ENCODE measurements at regions not wholly inside any gene's neighbourhood (a gene's known extent, or its start where the extent isn't known, plus 50 kb on each side); places are given as distances from the start of the nearest gene placed in this dataset.

DNA sequence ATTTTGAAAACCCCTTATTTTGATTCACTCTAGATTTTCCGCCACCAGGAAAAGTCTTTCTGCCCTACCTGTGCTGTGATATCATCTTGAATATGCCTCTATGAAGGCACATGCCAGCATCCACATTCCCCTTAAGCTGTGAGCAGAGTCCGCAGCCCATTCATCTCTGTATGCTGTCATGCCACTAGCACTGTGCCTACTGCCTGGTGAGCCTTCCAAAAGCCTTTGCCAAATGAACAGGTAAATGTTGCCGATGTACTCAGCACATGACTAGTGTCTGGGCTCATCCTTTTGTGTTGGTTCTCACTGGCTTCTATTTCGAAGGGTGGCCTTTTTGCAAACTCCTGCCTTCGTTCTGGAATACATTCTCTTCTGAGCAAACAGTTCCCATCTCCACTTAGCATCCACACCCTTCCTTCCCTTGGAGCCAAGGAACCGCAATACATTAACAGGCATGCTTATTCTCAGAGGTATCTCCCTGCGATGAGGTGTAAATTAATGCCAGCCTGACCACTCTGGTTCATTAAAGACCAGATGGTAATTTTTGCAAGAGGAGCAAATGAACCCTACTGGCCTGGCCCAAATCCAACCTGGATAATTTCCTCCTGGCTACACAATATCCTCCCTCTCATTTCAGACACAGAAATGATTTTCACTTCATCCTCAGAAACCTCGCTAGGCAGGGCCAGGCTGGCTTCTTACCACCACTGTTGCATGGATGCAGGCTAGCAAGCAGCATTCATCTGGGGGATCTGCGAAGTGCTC is 339.7 kb upstream of the NFE2L3 start:
- no peak for DNase-seq (ENCODE audit: low read depth in 2 of 2)

DNA sequence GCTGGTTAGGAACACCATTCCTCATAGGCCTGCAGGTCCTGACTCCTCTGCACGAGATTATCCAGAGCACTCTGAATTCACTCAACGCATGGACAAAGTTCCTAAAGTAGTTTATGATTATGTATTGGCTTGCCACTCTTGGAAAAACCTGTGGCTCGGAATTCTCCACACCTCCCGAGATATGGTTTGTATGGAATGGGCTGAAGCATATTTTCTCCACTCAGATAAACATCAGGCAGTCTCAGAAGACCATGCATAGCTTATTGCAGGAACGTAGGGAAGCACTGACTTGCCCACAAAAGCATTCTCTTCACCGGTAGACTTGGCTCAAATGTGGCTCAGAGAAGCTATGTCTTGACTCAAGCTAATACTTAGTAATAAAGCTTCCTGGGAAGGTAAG is 338.6 kb upstream of the NFE2L3 start:
- DNase-seq (ENCODE audit: low read depth in 2 of 2) = no peak

DNA sequence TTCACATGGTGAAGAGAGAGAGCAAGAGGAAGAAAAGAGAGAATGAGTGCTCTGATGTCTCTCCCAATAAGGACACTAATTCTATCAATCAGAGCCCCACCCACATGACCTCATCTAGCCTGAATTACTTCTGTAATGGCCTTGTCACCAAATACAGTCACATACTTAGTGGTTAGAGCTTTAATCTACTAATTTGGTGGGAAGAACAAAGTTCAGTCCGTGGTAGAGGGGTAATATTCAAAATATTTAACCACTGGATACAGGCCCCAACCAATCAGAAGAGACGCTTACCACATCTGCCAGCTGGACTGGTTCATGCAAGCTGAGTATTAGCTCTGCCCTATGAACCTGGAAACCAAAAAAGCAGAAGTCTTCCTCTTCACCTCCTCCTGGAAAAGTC is 336.3 kb upstream of the NFE2L3 start:
- DNase-seq (ENCODE audit: low read depth in 2 of 2) = no peak

DNA sequence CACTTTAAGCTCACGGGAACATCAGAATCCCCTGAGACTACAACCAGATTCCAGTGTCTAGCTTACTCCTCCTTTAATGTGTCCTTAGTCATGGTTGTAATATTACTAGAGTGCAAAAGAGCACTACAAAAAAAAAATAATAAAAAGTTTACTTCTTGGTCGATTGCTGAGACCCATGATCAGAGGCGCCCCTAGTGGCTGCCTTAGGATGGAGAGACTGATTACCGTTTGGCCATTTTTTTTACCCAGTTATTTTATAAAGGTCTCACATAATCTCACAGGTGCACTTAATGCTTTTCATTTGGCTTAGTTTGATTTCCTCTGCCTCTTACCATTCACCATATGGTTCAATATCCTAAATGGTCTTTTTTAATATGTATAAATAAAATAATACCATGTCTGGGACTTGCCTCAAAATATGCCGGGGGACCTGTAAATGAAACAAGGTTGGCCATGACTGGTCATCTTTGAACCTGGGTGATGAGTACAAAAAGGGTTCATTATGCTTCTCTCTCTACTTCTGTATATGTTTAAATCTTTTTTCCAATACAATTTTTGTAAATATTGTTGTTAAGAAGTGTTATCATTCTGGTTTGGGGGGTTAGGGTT is 331.5 kb upstream of the NFE2L3 start:
- no peak for DNase-seq (ENCODE audit: low read depth in 2 of 2)

DNA sequence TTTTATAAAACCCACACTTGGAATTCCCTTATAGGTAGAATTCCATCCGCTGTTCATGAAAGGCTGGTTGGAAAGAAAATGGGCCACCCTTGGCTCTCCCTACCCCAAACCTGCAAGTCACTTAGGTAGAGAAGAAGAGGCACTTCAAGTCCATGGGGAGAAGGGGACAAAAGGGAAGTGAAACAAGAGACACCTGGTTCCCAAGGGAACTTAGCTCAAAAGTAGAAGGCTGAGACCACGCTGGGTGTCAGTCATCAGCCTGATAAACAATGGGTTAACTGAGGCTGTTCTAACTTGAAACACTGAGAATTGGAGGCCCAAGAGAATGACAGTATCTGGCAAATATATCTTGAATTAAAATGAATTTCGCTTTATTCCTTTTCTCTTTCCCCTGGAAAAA is 330.8 kb upstream of the NFE2L3 start:
- no peak for DNase-seq (ENCODE audit: low read depth in 2 of 2)

DNA sequence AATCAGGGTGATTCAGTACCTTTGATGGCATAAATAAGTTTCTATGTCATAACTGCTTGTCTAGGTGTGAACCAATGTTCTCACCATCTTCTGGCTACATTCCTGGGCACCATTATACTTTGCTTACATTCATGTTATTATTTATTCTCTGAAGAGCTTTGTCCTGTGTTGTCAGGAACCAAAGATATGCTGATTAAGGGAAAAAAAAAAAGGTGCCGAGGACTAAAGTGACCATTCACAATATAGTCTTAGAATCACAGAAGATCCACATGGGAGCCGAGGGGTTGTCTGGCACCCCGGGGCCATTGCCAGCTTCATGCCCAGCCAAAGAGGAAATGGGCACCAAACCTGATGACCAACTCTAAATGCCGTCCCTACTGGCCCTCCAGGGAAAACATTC is 329.2 kb upstream of the NFE2L3 start:
- DNase-seq (ENCODE audit: low read depth in 2 of 2) = no peak

DNA sequence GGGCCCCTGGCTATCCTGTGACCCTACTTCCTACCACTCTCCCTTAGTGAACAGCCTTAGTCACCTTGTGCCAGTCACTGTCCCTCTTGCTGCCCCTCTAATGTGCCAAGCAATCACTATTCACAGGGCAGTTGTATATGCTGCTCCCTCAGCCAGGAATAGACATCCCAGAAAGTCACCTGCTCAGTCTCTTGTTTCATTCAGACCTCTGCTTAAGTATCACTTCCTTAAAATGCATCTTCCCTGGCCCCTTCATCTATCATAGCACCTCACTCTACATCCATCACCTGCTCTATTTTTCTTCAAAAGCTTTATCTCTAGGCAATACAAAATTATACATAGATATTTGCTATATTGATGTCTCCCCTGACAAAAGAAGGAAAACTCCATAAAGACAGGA is 328.4 kb upstream of the NFE2L3 start:
- no peak for DNase-seq (ENCODE audit: low read depth in 2 of 2)

DNA sequence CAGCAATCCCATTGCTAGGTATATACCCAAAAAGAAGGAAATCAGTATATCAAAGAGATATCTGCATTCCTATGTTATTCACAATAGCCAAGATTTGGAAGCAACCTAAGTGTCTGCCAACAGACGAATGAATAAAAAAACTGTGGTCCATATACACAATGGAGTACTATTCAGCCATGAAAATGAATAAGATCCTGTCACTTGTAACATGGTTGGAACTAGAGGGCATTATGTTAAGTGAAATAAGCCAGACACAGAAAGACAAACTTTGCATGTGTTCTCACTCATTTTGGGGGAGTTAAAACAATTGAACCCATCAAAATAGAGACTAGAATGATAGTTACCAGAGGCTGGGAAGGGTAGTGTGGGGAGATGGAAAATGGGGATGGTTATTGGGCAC is 323.5 kb upstream of the NFE2L3 start:
- DNase-seq (ENCODE audit: low read depth in 2 of 2) = no peak

DNA sequence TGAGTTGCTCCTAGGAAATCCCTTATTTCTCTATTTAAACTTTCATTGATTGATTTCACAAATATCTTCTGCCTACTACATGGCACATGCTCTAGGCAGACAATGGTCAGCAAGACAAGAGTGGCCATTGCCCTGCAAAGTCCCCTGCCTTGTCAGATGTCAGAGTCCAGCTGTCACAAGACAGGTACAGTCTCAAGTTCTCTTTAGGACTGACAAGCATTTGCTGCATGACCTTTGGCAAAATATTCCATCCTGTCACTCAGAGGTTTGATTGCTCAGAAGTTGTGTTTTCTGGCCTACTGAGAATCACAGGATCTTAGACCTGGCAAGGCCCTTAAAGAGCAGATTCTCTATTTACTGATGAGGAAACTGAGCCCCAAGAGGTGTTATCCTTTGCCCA is 322.3 kb upstream of the NFE2L3 start:
- no peak for DNase-seq (ENCODE audit: low read depth in 2 of 2)

DNA sequence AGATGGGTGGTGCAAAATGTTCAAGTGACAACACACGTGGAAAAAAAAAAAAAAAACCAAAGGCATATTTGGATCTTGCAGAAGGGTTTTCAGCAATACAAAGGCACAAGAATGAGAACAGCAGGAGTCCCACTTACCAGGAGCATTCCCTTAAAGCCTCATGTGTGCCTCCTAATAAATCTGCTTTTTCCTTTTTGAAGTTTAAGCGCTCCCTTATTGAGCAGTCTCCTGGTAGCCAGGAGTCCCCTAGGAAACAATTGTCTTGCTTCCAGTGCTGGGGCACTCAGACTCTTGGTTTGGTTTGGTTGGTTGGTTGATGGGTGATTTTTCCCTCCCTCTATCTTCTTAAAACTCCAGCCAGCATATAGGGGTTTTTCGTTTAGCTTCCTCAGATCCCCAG is 321.8 kb upstream of the NFE2L3 start:
- DNase-seq (ENCODE audit: low read depth in 2 of 2) = no peak

DNA sequence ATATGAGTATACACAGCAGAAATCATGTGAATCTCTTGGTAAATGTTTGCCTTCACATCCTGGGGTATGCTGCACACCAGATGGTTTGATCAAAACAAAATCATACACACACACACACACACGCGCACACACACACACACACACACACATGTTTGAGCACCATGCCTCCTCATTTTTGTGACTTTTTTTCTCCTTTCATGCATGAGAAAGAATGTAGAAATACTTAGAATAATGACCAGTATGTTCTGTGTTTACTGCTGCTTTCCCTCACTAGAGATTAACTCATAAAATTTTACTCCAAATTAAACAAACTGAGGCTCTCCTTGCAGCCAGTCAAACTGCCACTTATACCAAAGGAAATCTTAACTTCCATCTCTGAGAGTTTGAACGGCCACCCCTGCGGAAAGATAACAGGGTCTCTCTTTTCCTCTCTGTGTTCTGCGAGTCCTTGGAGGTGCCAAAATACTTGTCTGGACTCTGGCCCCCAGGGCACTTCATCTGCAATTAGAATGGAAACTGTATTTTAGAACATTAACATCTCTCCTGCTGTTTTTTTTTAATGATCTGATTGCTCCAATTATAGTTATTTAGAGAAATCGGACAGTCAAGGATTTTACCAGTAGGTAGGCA is 320.8 kb upstream of the NFE2L3 start:
- DNase-seq (ENCODE audit: low read depth in 2 of 2) = no peak

DNA sequence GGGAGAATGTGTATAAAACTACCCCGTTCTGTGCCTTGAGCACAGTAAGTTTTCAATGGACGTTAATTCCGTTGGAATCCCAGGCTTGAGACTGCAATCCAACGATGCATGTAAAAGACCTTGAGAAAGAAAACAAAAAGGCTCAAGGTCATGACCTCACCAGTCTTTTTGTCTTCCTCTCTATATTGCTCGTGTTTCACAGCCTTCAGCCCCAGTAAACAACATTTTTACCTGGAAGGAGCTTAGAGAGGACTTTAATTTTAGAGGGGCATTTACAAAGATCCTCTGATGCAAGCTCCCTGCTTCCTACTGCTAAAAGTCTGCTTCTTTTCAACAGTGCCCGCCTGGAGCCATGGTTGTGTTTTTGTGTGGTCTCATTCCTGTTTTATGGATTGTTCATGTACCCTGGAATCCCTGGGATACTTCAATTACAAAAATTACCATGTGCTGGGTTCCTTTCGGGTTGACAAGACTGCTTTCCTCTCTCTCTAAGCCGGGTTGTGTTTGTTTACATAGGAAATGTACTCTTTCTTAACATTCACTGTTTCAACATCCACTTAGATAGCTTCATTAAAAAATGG is 320.1 kb upstream of the NFE2L3 start:
- no peak for DNase-seq (ENCODE audit: low read depth in 2 of 2)

DNA sequence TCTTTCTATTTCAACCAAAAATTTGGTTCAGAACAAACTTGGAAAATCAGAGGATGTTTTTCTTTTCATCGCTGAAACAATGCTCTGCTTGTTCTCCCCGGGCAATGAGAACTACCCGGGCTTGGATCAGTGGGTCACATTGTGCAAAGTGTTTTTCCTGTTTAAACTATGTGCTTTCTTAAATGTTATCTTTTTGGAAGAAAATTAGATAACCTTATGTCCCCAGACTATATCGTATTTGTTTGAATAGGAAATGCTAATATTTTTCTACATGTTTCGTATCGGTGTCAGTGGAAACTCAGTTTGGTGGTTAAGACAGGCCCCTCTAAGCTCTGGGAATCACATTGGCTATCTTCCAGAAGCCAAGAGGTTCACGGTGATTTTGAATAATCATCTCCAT is 319.5 kb upstream of the NFE2L3 start:
- no peak for DNase-seq (ENCODE audit: low read depth in 2 of 2)

DNA sequence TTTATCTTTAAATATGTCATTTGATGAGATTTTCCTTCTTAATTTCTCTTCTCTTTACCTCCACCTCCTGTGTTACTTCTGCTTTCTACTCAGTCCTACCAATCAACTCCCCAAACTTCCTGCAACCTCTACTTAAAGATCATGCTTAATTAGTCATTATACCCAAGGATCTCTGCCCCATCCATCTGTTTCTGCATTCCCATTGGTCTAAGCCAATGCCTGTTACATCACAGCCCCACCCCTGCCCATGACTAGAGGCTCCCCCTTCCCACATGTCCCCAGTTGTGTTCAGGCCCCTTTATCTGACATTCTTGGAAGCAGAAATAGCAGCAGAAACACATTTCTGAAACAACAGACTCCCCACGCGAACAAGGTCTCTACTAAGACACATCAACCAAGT is 319.1 kb upstream of the NFE2L3 start:
- DNase-seq (ENCODE audit: low read depth in 2 of 2) = no peak

DNA sequence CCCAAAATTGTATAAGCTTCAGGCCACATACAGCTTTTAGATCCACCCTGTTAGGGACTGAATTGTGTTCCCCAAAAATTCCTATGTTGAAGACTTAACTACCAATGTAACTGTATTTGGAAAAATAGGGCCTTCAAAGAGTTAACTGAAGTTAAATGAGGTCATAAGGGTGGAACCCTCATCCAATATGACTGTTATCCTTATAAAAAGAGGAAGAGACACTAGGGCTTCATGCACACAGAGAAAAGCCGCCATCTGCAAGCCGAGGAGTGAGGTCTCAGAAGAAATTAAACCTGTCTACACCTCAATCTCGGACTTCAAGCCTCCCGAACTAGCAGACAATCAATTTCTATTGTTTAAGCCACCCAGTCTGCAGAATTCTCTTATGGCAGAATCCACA is 317.9 kb upstream of the NFE2L3 start:
- DNase-seq (ENCODE audit: low read depth in 2 of 2) = no peak

DNA sequence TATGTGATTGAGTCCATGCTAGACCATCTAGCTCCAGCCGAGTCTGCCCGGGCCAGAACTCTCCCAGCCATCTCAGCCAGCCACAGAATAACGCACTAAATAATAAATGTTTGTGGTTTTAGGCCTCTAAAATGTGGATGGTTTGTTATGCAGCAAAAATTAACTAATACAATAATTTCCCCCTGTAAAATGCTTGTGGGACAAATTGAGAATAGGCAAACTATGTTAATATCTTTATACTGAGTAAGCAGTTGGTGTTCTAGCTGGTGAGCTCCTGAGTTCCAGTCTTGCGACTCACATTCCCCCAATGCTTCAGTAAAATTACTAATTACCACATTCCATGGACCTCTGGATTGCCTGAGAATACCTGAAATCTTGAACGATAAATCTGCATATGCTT is 316.8 kb upstream of the NFE2L3 start:
- no peak for DNase-seq (ENCODE audit: low read depth in 2 of 2)

DNA sequence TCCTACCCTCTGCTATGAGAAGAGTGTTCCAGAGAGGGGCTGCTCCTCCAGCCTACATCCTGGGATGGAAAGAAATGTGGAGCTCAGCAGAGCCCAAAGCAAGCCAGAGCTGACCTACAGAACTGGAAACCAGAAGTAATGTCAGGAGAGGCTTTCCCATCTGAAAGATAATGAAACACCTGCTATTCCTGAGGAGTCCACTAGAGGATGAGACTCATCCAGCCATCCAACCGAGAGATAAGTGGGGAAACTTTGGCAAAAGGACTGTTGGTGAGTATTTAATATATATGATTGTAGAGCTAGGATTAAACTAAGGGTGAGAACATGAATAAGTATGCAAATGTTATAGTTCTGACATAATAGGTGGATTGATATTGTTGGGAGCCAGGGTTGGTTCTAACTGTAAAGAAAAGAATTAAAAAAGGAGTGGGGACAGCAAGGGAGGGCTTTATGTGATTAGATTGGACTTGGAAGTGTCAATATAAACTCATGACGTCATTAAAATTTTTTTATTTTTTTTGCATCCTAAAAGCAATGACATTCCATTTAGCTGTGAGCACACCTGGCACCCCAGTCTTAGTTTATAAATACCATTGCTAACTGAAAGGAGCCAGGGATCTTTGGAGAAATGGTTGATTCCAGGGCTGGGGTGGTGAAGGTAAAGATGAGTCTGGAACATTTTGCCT is 312.8 kb upstream of the NFE2L3 start:
- no peak for DNase-seq (ENCODE audit: low read depth in 2 of 2)

DNA sequence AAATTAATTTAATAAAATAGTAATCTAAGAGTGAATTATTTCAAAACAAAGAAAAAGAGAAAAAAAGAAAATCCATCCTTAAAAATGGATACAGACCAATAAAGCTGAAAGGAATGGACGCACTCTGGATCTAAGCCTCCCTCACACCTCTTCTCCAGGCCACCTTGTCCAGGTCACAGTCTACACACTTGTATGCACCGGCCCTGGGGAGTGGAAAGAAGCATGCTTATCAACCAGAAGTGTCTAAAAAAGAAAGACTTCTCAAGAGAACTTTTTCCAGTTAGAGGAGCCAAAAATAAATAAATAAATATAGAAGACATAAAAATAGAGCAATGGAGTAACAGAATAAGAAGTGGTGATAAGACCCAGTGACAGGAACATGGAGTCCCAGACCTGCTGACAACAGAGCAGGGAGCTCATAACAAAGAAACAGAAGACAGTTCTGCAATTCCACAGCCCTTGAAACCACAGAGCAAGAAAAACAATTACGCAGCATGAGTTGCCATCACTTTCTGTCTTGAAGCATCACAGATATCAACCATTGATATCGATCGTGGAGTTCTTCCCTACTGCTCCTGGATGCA is 311.7 kb upstream of the NFE2L3 start:
- no peak for DNase-seq (ENCODE audit: low read depth in 2 of 2)

DNA sequence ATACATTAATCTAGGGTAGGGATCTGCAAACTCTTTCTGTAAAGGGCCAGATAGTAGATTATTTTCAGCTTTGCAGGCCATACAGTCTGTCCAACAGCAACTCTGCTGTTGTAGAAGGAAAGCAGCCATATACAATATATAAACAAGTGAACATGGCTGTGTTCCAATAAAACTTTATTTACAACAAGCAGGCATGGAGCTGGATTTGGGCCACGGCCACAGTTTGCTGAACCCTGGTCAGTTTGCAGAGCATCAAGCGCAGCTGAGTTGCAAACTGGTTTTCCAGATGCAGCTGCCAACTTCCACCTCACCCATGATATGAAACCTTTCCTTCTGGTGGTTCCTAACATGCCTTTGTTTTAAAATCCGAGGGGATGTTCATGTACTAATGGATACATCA is 310.4 kb upstream of the NFE2L3 start:
- DNase-seq (ENCODE audit: low read depth in 2 of 2) = no peak

DNA sequence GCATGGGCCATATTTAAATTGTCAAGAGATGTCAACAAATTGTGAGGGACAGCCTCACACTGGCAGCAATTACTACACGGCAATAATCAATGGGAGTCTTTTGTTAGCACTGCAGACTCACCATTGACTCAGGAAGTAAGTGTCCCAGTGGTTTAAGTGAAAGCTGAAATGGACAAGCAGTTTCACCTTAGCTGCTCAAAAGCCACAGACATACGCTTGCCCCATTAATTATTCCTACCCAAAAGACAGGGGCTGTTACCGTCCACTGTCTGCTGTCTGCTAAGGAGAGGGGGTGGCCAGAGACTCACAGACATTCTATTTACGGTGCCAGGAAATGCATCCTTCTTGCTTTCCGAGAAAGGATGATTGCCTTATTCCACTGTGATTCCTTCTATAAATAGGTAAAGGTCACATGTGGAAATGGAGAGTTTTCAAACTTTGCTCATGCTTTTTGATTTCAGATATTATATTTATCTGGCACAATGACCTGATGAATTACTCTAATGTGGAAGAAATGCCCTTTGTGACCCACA is 309.7 kb upstream of the NFE2L3 start:
- no peak for DNase-seq (ENCODE audit: low read depth in 2 of 2)

DNA sequence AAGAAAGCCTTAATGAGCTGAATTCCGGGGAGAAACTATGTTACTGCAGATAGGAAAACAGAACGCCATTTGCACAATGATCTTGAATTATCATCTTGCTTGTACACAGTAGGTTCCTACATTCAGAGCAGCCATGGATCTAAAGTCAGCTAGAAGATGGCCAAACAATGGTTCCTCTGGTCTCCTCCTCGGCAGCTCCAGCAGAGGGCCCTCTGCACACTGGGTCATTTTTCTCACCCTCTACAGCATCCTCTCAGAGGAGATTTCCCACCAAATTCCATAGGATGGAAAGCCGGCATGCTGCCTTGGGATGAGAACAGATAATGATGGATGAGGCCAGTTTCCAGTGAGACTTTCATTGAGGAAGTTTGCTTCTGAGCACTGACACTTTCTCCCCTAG is 308.5 kb upstream of the NFE2L3 start:
- no peak for DNase-seq (ENCODE audit: low read depth in 2 of 2)

Data from stimulated activated CD4-positive, alpha-beta T cell treated with anti-CD3 and anti-CD28 coated beads, Interleukin-15, amount 100 ng/mL, for 48 hours (primary cell).